ENCODE measurements at regions not wholly inside any gene's neighbourhood (a gene's known extent, or its start where the extent isn't known, plus 50 kb on each side); places are given as distances from the start of the nearest gene placed in this dataset.

GRCh38 chr19:31436121-31436776 lies 87.0 kb upstream of the TSHZ3 start:
- TF ChIP-seq CTCF (IDR thresholded peaks at IDR 0.05) (no peak), POLR2AphosphoS5 (IDR thresholded peaks at IDR 0.05) (no peak), EP300 (IDR thresholded peaks at IDR 0.05) (no peak)

Data from upper lobe of left lung (tissue), 4 donors.